PC-3 (cell line): ENCODE measurements at regions not wholly inside any gene's neighbourhood (a gene's known extent, or its start where the extent isn't known, plus 50 kb on each side); places are given as distances from the start of the nearest gene placed in this dataset.

ENCODE experiments used
- CTCF ChIP-seq: fragments of 300-600 bp; sonication (generic); conservative IDR thresholded peaks from 2 replicates; pipeline ENCODE4 v1.5.1; 2017; ENCODE audit warnings: antibody characterized with exemption, low read depth, mild to moderate bottlenecking, low read length
- EZH2 ChIP-seq: fragments of 300-600 bp; sonication (generic); IDR thresholded peaks from one replicate; pipeline ENCODE4 v1.6.1; 2017; ENCODE audit warnings: antibody characterized with exemption, mild to moderate bottlenecking, low read length; ENCODE audit not compliant: unreplicated experiment

- TF ChIP-seq CTCF = no peak
- no peak for TF ChIP-seq EZH2
Observed at GRCh38 chr3:69650066-69650419, 89.2 kb upstream of the MITF start.
